HG03469 (cell line): ENCODE measurements at regions not wholly inside any gene's neighbourhood (a gene's known extent, or its start where the extent isn't known, plus 50 kb on each side); places are given as distances from the start of the nearest gene placed in this dataset.

Source experiments
- ATAC-seq: cut with Tn5 transposase; IDR thresholded peaks from one replicate; pipeline ENCODE4 v1.9.1; 2021; ENCODE audit warnings: mild to moderate bottlenecking, moderate library complexity, moderate number of reproducible peaks; ENCODE audit not compliant: unreplicated experiment

DNA sequence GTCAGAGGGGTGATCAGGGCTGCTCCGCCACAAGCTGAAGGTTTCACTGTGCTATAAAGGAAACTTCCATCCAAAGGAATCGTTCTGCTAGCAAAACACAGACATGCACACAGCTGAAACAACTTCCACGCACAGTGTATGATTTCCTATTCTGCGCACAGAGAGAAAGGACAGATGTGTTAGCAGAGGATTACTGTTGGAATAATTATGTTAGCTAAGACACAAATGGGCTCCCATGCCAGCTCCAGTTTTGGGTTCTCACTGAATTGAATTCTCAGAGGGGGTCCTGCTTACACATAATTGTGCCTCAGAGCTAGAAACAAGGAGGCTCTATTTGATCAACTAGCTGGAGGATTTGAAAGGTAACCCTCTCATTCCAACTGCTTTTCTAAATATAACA is 352.4 kb downstream of the IRX2 start:
- no peak for ATAC-seq

DNA sequence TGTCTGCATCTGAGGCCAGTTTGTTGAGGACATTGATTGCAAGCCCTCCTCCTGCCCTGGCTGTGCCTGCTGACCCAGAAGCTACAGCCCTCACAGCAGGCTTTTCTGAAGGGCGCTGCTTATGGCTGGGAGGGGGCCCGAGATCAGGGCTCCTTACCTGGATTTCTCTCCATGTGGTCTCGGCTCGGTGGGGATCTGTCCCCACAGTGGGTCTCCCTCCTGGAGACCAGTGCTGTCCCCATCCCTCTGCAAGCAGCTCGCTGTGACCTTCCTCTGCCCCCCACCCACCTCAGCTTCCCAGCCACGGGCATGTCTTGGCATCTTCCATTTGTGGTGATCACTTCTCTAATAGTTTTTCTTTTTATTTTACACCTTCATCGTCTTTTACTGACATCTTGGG is 357.9 kb downstream of the IRX2 start:
- no peak for ATAC-seq

DNA sequence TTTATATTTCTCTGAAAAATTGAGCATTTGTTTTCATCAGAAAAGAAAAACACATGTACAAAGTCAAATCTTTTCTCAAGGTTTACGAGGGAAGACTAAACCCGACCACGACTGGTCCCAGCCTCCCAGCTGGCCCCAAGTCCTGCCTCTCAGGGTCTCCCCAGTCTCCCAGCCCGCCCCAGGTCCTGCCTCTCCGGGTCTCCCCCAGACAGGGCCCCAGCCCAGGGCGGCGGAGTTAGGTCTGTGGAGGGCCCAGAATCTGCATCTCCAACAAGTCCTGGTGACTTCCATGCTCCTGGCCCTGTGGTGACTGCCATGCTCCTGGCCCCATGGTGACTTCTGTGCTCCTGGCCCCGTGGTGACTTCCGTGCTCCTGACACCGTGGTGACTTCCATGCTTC is 359.9 kb downstream of the IRX2 start:
- ATAC-seq = no peak

DNA sequence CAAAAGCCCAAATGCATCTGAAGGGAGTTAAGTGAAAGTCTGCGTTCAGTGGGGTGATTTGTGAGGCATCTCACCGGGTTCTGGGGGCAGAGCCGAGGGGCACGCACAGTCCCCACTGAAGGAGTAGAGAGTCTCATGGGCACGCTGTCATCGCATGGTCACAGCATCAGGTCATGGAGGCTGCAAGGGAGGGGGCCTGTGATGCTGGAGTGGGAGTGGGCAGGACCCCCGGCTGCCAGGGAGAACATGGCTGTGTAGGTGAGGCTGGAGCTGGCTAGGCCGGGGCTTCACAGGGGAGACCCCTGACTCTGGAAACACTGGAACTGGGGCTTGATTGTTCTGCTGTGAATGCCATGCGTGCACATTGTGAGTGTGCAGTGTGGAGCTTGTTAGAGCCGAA is 360.5 kb downstream of the IRX2 start:
- ATAC-seq = no peak

DNA sequence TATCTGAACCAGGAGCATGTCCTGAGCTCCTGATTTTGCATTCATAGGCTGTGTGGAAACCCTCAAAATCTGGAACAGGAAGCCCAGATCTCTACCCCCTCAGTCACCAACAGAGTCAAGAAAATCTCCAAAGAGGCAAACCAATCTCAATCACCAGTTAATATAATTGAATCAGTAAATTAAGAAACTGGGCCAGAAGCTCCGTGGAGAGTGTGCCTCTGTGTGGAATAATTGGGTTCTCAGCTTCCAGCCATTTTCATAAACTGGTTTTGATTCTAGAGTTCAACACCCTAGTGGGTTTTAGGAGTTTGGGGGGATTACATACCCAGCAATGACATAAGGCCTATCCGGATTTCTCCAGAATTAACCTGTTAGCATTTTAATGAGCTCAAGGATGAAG is 362.9 kb downstream of the IRX2 start:
- ATAC-seq = no peak

DNA sequence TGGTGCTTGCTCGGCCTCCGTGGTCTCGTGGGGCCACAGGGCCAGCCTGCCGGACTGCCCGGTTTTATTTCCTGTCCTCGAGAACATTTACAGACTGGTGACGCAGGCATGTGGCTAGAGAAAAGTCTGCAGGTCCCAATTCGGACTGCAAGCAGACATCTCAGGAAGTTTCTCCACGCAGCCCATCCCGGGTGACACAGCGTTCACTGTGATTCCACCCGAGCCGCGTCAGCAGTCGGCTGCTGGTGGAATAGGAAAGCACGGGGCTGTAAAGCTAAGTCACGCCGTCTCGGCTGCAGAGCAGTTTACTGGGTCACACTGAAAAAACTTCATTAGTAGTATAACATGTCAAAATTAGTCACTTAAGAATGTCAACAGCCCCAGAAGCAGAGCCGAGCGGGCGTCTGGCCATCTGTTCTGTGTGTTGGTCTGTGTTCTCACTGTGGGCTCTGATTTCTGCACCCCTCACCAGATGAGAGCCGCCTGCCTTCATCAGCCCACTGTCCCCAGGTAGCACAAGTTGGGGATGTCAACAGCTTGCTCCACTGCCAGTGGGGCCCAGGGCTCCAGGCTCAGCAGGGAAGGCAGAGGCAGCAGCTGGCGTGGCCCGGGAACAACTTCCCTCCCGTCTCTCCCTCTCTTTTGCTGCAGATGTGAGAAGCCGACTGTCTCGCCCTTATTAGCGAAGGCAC is 363.7 kb downstream of the IRX2 start:
- no peak for ATAC-seq

DNA sequence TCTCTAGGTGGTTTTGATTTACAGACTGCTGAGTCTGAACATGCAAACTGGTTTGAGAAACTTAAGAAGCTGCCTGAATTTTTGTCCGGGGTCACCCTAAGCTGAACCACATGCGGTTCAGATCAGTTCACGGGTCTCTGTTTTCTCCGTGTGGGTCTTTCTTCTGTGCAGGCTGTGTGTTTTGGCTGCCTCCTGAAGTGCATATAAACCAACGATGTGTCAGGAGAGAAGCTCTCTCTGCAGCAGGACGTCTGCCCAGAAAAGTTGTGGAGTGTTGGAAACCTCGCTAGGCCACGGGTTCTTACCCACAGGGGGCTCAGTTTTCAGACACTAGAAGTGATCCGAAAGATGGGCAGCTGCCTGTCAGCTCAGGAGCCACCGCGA is 364.2 kb downstream of the IRX2 start:
- ATAC-seq = no peak

DNA sequence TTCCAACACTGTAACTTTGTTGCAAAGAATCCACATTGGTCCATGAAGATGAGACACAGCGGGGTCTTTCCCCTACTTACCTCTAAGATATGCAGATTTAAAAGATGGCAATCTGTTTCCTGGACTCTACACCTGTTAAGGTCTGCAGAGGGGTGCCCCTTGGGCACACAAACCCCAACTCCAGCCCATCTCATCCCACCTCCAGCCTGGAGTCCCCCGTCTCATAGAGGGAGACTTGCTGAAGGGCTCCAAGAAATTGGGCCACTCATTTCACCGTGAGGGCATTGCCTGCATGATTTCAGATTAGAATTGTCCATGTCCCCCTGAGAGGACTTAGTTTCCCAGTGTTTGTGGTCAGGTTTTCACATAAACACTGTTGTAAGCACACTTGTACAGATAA is 365.7 kb downstream of the IRX2 start:
- no peak for ATAC-seq

DNA sequence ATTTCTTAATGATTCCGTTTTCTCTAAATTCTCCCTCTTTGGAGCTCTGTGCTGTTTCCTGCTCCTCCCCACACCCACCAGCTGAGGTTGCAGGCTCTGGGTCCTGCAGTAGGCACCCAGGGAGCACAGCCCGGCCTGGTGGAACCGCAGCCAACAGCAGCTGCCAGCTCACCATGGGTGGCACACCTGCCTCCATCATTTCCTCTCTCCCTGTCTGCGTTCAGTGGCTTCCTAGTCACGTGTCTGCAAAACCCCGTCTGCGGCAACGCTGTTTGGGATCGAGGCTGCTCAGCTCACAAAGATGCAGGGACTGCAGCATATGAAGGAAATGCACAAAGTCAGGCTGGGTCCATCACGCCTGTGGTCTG is 367.8 kb downstream of the IRX2 start:
- ATAC-seq = no peak

DNA sequence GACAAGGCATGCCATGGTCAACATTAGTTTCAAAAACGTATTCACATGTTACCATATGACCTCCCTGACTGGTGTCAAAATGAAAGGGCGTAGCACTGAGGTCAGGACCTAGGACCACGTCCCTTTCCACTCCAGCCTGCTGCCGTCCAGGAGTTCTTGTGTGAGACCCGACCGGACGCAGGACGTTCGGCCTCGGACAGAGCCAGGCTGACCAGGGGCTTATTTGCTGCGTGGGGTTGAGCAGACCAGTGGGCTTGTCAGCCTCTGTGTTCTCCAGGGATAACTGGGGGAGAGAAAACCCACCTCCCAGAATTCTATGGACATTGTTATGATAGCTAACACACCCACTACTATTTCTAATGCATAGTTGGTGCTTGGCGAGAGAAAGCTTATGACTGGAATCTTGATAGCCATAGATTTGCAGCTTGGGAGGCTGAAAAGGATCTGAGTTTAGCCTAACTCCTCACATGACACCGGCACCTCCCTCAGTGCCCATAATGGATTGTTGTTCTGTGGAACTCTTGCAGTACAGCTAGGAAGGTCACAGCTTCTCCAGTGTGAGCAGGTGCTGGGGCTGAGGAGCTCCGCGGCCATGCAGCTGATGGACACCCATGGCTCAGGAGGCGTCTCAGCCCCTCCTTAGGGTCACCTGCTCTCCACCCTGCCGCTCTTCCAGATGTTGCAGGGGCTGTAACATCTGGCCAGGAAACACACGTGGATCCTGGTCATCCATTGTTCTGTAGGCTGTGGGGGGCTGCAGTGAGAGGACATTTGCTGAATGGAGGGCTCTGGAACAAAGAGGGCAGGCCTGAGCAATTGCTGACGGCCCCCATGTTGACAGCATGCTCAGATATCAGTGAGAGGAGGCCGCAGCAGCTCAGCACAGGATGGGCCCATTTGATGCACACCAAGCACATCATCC is 368.4 kb downstream of the IRX2 start:
- ATAC-seq = no peak

DNA sequence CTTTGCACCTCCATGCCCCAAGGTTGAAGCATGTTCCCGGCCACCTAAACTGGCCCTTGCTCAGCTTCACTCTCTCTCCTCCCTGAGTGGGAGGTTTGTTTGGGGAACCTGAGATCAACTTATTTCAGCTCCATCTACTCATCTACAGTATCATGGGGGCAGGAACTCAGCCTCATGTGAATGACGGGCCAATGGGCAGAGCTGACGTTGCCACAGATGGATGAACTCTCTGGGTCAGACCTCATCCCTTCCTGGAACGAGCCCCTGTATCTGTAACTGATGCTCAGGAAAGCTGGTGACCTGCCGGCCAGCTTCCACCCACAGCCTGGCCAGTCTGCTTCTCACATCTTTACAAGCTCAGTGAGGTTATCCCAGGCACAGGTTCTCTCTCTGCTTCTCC is 369.6 kb downstream of the IRX2 start:
- ATAC-seq = no peak

DNA sequence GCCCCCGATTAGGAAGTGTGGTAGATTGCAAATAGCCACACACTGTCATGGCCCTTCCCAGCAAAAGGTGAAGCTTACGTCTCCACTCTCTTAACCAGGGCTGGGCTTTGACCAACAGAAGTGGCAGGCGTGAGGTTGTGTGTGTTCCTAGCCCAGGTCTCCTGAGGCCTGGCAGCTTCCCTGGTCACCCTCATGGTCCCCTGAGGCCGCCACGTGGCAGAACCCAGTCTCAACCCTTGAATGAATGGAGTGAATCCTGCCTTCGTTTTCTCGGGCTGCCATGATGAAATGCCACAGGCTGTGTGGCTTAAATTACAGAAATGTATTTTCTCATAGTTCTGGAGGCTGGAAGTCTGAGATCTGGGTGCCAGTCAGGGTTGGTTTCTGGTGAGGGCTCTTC is 370.4 kb downstream of the IRX2 start:
- no peak for ATAC-seq

DNA sequence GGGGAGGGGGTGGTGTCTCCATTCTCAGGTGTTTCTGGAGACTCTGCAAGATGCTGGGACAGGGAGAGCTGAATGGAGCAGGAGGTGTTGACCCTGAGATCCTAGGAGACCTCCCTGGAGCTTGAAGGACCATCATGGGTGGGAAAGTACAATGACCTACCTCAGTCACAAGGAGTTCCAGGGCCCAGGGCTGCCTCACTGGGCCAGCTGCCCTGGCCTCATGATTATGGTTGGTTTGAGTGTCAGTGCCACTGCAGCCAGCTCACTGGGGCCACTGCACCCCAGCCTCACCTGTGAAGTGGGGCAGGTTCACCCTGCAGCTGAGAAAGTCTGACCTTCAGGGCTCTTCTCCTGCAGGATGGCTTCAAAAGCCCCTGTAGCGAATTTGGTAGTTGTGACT is 372.5 kb downstream of the IRX2 start:
- ATAC-seq = no peak

DNA sequence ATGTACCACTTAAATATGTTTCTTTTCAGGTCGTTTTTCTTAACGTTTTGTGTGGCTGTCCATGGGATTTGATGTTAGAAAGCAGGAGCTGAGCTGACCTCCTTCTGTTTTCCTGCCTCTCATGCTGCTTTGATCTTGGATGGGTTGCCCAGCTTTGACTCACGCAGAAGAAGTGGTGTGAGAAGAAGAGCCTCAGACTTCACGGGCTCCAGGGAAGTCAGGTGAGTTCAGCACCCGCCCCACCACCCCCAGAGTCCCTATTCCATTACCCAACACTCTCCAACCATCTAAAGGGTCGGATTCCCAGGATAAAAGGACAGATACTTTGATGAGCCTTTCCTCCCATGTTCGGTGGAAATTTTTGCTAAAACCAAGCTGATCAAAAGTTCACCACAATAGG is 373.4 kb downstream of the IRX2 start:
- no peak for ATAC-seq

DNA sequence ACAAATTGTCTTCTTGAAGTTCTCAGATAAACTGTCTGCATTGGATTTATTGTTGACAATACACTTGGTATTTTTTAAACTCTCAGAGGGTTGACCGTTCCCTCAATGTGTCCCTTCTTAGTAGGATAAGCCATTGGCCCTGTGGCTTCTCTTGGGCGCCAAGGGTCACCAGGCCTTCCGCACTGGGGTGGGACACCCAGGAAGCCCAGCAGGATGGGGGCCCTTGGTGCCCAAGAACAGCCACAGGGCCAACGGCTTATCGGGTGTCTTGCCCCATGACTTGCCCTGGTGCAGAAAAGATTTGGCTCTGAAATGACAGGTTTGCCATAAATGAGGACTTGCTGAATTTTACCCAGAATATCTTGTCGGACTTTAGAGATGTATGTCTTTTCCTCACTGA is 375.0 kb downstream of the IRX2 start:
- no peak for ATAC-seq

DNA sequence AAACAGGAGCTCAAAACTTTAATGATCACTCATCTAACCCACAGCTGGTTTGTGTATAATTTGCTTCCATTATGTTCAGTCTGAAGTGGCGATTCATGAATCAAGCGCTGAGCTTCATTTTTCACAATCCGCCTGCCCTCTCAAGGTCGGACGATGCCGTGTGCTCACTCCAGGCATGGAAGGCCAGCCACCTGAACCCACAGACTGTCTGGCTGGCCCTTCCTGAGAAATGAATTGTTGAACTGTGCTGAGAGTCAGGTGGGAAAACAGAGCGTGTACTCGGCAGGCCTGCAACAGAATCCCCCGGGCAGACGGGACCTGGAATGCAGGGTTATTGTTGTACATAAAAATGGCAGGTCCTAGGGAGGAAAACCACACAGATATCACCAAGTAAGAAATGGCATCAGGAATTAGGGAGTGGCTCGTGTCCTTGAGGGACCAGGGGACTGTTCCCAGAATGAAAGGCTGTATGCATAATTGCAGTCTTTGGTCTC is 375.7 kb downstream of the IRX2 start:
- no peak for ATAC-seq

DNA sequence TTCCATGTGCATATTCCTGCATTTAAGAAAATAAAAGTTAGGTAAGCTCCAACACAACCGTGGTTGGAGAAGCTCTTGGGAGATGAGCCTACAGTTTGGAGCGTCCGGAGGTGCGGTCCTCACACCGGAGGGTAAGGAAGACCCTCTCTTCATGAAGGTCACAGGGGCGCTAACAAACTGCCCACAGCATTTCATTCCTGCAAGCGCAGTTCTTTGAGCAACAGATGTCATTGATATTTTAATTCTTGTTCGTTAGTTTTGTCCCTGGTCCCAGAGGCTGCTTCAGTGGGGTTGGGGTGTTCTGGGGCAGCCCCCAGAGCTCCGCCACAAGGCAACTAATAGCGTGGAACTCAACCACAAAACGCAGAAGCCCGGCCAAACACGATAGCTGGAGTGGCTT is 376.2 kb downstream of the IRX2 start:
- no peak for ATAC-seq

DNA sequence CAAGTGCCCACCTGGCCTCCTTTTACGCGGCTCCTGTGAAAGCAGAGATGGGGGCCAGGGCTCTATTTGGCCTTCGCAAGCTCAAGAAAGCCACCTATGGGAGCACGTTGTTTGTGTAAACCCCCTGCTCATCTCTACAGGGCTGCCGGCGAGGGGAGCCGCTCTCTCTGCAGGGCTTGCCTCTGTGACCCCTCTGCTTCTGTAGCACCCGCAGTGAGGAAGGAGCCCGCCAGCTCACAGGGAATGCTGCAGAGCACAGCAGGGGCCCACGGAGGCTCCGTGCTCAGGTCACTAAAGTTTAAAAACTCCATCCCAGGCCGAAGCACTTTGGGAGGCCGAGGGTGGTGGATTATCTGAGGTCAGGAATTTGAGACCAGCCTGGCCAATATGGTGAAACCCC is 376.8 kb downstream of the IRX2 start:
- no peak for ATAC-seq

DNA sequence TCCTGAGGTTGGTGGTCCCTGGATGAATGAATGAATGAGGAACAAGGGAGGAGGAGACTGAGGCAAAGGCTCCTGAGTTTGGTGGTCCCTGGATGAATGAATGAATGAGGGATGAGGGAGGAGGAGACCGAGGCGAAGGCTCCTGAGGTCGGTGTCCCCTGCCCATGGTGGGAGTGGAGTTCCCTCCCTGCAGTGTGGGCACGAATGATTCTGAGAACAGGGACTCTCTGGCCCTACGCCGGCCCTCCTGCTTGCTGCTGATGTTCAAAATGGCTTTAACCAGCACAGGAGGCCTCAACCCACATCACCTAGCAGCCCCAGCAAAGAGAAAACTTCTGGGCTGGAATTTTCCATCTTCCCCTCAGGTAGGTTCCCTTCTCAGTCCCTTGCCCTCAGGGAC is 377.8 kb downstream of the IRX2 start:
- ATAC-seq = no peak

DNA sequence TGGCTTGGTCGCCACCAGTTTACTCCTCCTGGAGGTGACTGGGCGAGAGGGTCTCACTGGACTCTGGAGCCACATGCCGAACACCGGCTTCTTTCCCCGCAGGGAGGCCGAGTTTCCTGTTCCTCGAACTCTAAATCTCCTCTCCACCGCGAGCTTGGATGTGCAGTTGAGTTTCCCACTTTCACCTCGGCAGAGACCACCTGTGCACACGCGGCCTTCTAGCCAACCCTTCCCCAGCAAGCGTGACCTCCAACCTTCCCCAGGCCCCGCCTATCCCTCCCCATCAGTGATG is 380.1 kb downstream of the IRX2 start:
- no peak for ATAC-seq

DNA sequence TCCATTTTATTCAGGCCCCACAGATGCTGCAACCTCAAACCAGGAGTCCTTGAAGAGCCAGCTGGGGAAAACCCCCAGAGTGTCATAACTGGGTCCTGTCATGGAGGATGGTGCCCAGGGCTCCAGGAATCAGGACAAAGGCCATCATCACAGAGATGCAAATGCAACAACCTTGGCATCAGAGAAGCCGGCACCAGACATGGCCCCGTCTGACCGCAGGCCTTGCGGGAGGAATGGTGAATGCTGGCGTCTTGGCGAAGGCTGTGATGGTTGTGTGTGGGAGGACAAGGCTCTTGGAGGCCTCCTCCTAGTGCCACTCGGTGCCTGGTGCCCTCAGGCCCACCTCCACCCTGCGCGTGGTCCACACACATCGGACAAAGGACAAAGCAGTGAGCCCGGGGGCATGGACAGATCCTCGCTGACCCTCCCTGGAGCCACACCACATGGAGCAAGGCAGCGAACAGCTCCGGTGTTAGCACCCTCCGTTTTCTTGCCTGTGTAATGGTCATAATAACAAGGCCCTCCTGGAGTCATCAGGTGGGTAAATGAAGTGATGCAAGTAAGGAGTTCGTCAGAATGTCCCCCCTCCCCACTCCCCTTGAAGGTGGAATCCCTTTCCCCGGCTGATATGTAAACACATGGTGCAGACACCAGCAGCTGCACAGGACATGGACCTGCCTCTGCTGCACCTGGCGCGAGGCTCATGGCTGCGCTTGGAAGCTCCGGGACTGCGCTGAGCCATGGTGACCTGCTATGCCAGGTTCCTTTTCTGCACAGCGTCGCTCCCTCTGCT is 380.7 kb downstream of the IRX2 start:
- ATAC-seq = no peak

DNA sequence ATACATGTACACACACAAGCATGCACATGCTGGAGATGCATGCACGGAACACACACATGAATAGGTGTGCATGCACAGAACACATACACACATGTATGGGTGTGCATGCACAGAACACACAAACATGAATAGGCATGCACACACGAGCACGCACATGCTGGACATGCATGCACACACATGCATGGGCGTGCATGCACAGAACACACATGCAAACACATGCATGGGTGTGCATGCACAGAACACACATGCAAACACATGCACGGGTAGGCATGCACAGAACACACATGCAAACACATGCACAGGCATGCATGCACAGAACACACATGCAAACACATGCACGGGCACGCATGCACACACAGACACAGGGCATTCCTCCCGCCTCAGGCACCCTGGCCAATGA is 382.3 kb downstream of the IRX2 start:
- no peak for ATAC-seq
